ENCODE measurements at regions not wholly inside any gene's neighbourhood (a gene's known extent, or its start where the extent isn't known, plus 50 kb on each side); places are given as distances from the start of the nearest gene placed in this dataset.

GRCh38 chrX:38973322-38973721, 172.1 kb downstream of the MID1IP1 start:
- TF ChIP-seq, protein P1, sequence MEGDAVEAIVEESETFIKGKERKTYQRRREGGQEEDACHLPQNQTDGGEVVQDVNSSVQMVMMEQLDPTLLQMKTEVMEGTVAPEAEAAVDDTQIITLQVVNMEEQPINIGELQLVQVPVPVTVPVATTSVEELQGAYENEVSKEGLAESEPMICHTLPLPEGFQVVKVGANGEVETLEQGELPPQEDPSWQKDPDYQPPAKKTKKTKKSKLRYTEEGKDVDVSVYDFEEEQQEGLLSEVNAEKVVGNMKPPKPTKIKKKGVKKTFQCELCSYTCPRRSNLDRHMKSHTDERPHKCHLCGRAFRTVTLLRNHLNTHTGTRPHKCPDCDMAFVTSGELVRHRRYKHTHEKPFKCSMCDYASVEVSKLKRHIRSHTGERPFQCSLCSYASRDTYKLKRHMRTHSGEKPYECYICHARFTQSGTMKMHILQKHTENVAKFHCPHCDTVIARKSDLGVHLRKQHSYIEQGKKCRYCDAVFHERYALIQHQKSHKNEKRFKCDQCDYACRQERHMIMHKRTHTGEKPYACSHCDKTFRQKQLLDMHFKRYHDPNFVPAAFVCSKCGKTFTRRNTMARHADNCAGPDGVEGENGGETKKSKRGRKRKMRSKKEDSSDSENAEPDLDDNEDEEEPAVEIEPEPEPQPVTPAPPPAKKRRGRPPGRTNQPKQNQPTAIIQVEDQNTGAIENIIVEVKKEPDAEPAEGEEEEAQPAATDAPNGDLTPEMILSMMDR (IDR thresholded peaks at IDR 0.05; ENCODE audit: low read depth, low read length): no peak
- no peak for TF ChIP-seq EZH2phosphoT487 (IDR thresholded peaks at IDR 0.05; ENCODE audit: low read depth)

Data from OCI-LY3 (cell line).